Endothelial cell (in vitro differentiated cells): ENCODE measurements at regions not wholly inside any gene's neighbourhood (a gene's known extent, or its start where the extent isn't known, plus 50 kb on each side); places are given as distances from the start of the nearest gene placed in this dataset.
"Not testable (repeated sequence)": the region's sequence is repeated elsewhere in the genome, so short reads cannot be mapped to it uniquely, and the experiment has no call there.

Source experiments
- DNase-seq: peaks from one replicate; pipeline ENCODE4 v3.0.0; 2021; ENCODE audit warnings: low spot score
- H3K27ac Mint-ChIP-seq: one replicate; pipeline ENCODE4 v1.8.0; 2021; ENCODE audit warnings: mixed read lengths, inconsistent platforms; ENCODE audit not compliant: unreplicated experiment
- H3K27me3 Mint-ChIP-seq: one replicate; pipeline ENCODE4 v1.8.0; 2021; ENCODE audit warnings: mild to moderate bottlenecking, moderate library complexity, mixed read lengths, inconsistent platforms; ENCODE audit not compliant: unreplicated experiment
- H3K36me3 Mint-ChIP-seq: one replicate; pipeline ENCODE4 v1.8.0; 2021; ENCODE audit warnings: mild to moderate bottlenecking, low read depth, mixed read lengths, inconsistent platforms; ENCODE audit not compliant: unreplicated experiment
- H3K4me1 Mint-ChIP-seq: one replicate; pipeline ENCODE4 v1.8.0; 2021; ENCODE audit warnings: mild to moderate bottlenecking, mixed read lengths, inconsistent platforms; ENCODE audit not compliant: unreplicated experiment
- H3K4me3 Mint-ChIP-seq: one replicate; pipeline ENCODE4 v1.8.0; 2021; ENCODE audit warnings: mild to moderate bottlenecking, mixed read lengths, inconsistent platforms; ENCODE audit not compliant: unreplicated experiment
- H3K9me3 Mint-ChIP-seq: one replicate; pipeline ENCODE4 v1.8.0; 2021; ENCODE audit warnings: mixed read lengths, inconsistent platforms; ENCODE audit not compliant: unreplicated experiment
- TF ChIP-seq, protein P1 (sequence below): fragments of 200-600 bp; sonication (generic); IDR thresholded peaks from one replicate; pipeline ENCODE4 v1.5.0; 2021; ENCODE audit warnings: antibody characterized with exemption; ENCODE audit not compliant: unreplicated experiment

DNA sequence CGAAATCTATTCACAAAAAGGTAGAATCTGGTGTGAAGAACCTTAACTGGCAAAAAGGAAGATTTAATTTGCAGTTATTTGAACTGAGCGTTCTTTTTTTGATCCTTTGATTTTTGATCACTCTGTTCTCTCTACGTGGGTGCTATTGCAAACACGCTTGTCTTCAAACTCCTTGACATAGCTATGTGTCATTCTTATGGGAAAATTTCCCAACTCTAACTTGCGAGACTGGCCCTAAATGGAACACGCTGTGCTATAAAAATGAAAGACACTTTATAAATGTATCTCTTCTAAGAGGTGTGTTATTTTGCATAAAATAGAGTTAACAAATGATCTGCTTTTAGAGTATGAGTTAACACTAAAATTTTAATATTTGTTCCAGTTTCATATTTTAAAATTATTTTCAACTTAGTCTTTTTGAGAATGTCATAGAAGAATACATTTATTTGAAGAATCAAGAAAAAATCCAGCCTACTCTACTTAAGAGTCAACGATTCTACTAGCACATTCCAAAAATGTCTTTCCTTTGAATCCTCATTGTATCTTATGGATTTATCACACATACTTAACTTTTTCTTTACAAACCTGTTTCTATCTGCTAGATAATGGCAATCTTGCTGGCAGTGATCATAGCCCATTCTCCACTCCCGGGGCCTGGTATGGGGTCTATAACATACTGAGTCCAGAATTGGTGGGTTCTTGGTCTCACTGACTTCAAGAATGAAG lies 610.0 kb upstream of the TBL1XR1 start:
- TF ChIP-seq, protein P1, sequence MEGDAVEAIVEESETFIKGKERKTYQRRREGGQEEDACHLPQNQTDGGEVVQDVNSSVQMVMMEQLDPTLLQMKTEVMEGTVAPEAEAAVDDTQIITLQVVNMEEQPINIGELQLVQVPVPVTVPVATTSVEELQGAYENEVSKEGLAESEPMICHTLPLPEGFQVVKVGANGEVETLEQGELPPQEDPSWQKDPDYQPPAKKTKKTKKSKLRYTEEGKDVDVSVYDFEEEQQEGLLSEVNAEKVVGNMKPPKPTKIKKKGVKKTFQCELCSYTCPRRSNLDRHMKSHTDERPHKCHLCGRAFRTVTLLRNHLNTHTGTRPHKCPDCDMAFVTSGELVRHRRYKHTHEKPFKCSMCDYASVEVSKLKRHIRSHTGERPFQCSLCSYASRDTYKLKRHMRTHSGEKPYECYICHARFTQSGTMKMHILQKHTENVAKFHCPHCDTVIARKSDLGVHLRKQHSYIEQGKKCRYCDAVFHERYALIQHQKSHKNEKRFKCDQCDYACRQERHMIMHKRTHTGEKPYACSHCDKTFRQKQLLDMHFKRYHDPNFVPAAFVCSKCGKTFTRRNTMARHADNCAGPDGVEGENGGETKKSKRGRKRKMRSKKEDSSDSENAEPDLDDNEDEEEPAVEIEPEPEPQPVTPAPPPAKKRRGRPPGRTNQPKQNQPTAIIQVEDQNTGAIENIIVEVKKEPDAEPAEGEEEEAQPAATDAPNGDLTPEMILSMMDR: no peak
- H3K27me3 Mint-ChIP-seq: peaks cover 2% of the 10 kb centered on the region
- no peaks in the 10 kb centered on the region for H3K9me3 Mint-ChIP-seq
- no peak for DNase-seq
- no peak overlapping the region for H3K27ac Mint-ChIP-seq
- no peaks in the 10 kb centered on the region for H3K36me3 Mint-ChIP-seq
- no peak overlapping the region for H3K4me3 Mint-ChIP-seq
- peaks cover 7% of the 10 kb centered on the region for H3K4me1 Mint-ChIP-seq

DNA sequence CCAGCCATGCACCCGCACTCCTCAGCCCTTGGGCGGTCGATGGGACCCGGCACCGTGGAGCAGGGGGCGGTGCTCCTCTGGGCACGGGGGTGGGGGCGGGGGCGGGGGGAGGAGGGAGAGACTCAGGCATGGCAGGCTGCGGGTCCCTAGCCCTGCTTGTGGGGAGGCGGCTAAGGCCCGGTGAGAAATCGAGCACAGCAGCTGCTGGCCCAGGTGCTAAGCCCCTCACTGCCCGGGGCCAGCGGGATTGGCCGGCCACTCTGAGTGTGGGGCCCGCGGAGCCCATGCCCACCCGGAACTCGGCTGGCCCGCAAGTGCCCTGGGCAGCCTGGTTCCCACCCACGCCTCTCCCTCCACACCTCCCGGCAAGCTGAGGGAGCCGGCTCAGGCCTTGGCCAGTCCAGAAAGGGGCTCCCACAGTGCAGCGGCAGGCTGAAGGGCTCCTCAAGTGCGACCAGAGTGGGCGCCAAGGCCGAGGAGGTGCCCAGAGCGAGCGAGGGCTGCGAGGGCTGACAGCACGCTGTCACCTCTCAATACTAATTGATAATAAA lies 611.7 kb upstream of the TBL1XR1 start:
- H3K9me3 Mint-ChIP-seq, H3K27ac Mint-ChIP-seq, H3K36me3 Mint-ChIP-seq, DNase-seq, H3K4me1 Mint-ChIP-seq, H3K27me3 Mint-ChIP-seq, H3K4me3 Mint-ChIP-seq: not testable (repeated sequence)

DNA sequence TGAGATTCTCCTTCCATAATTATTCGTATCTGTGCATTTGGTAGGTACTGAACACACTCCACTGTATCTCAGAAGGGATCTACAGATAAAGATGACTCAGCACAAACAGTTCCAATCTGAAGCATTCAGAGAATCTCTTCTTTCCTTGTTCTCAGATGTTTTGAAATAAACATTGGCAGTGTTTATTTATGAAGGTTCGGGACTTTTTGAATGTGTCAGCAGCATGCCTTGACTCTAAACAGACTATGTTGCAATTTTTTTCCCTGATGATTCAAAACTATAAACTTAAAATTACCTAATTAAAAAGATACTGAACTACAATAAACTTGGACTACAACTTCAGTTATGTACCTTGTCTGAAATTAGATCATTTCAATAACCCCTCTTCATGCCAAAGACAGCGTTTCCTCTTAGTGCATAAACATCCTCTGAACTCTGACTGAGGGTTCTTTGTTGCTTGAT lies 612.9 kb upstream of the TBL1XR1 start:
- H3K4me1 Mint-ChIP-seq: peaks cover 7% of the 10 kb centered on the region
- H3K36me3 Mint-ChIP-seq: no peaks in the 10 kb centered on the region
- no peak for DNase-seq
- no peaks in the 10 kb centered on the region for H3K9me3 Mint-ChIP-seq
- no peak overlapping the region for H3K27ac Mint-ChIP-seq
- no peak overlapping the region for H3K4me3 Mint-ChIP-seq
- no peaks in the 10 kb centered on the region for H3K27me3 Mint-ChIP-seq
- TF ChIP-seq, protein P1: no peak

DNA sequence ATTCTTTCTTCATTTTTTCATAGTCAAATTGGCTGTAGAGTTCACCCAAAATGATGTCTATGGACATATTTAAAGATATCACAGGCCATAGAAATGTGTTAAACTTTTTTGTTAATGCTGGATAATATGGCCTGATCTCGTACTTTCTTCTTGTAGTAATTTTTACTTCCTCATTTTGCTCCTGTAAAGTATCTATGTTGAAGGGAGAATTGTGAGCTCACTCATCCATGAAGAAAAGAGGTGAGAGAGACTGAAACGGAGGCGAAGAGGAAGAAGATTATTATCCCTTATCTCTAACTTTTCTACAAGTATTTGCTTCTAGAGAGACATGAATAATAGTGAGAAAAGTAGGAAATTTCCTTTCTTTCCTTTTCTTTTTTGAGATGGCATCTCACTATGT lies 613.8 kb upstream of the TBL1XR1 start:
- TF ChIP-seq, protein P1: no peak
- H3K36me3 Mint-ChIP-seq: no peaks in the 10 kb centered on the region
- H3K9me3 Mint-ChIP-seq: no peaks in the 10 kb centered on the region
- no peak for DNase-seq
- peaks cover 7% of the 10 kb centered on the region for H3K4me1 Mint-ChIP-seq
- H3K27ac Mint-ChIP-seq: no peak overlapping the region
- H3K27me3 Mint-ChIP-seq: no peaks in the 10 kb centered on the region
- H3K4me3 Mint-ChIP-seq: no peak overlapping the region

DNA sequence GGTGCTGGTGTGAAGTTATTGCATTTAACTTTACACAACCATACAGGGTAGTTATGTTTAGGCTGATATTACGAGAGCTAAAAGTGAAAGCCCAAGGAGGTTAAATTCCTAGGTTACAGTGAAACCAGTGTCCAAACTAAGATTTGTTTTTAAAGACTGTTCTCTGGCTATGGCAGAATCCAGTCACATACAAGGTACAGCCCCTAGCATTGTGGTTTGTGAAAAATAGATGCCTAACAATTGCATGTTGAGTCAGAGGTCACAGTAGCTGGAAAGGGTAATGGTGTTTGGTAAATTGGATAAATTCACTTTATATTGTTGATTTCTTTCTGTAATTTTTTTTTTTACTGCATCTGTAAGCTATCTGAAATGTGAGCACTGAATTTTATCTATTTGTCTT lies 614.6 kb upstream of the TBL1XR1 start:
- H3K4me3 Mint-ChIP-seq: no peak overlapping the region
- H3K27ac Mint-ChIP-seq: no peak overlapping the region

More for the DNA sequence above, 614.6 kb upstream of the TBL1XR1 start:
- H3K9me3 Mint-ChIP-seq: peaks cover 4% of the 10 kb centered on the region
- no peaks in the 10 kb centered on the region for H3K27me3 Mint-ChIP-seq
- H3K36me3 Mint-ChIP-seq: no peaks in the 10 kb centered on the region
- peaks cover 9% of the 10 kb centered on the region for H3K4me1 Mint-ChIP-seq
- DNase-seq: no peak
- TF ChIP-seq, protein P1: no peak
